HepG2 (cell line): ENCODE measurements at regions not wholly inside any gene's neighbourhood (a gene's known extent, or its start where the extent isn't known, plus 50 kb on each side); places are given as distances from the start of the nearest gene placed in this dataset.
A peak's percentile ranks its signal among the peaks of the same experiment; 100 is the strongest.

Experiments
- EP300 ChIP-seq, 3 experiments: sonication (generic) in 1 of 3; formaldehyde crosslinking in 1 of 3; IDR thresholded peaks; 2 replicates each; pipeline versions ENCODE4 v1.5.1 to v1.6.1; 2011 to 2020; ENCODE audit warnings: low read depth in 2 of 3, low read length in 2 of 3, borderline replicate concordance in 1 of 3, improper control_type of control experiment in 1 of 3, mild to moderate bottlenecking in 1 of 3, missing genetic modification reagents in 1 of 3, moderate library complexity in 1 of 3
- FOXA1 ChIP-seq, 2 experiments: fragments of 450-650 bp in 1 of 2; sonication (generic) in 1 of 2; formaldehyde crosslinking in 1 of 2; IDR thresholded peaks; 2 replicates each; pipeline versions ENCODE4 v1.4.0 to v1.6.1; 2016 to 2020; ENCODE audit warnings: missing genetic modification reagents in 1 of 2
- FOXO1 ChIP-seq: sonication (generic); formaldehyde crosslinking; IDR thresholded peaks from 2 replicates; pipeline ENCODE4 v1.4.0; 2020; ENCODE audit warnings: missing genetic modification reagents
- KAT8 ChIP-seq: IDR thresholded peaks from 2 replicates; pipeline ENCODE4 v1.6.1; 2016; ENCODE audit warnings: missing genetic modification reagents, missing compliant biosample characterization
- MAFG ChIP-seq: sonication (generic); formaldehyde crosslinking; IDR thresholded peaks from 2 replicates; pipeline ENCODE4 v1.5.1; 2020; ENCODE audit warnings: mild to moderate bottlenecking, missing genetic modification reagents
- MED1 ChIP-seq: sonication (generic); formaldehyde crosslinking; IDR thresholded peaks from 2 replicates; pipeline ENCODE4 v1.4.0; 2020; ENCODE audit warnings: missing genetic modification reagents
- NFAT5 ChIP-seq: sonication (generic); formaldehyde crosslinking; IDR thresholded peaks from 2 replicates; pipeline ENCODE4 v1.4.0; 2020; ENCODE audit warnings: missing genetic modification reagents
- NFE2 ChIP-seq: sonication (generic); formaldehyde crosslinking; IDR thresholded peaks from 2 replicates; pipeline ENCODE4 v1.4.0; 2020; ENCODE audit warnings: missing genetic modification reagents
- NFE2L2 ChIP-seq: fragments of 150-350 bp; IDR thresholded peaks from 2 replicates; pipeline ENCODE4 v1.6.1; 2014; ENCODE audit warnings: low read length
- SAP130 ChIP-seq: IDR thresholded peaks from 2 replicates; pipeline ENCODE4 v1.6.1; 2016; ENCODE audit warnings: low read depth
- SMARCE1 ChIP-seq: fragments of 450-650 bp; IDR thresholded peaks from 2 replicates; pipeline ENCODE4 v1.6.1; 2017; ENCODE audit warnings: borderline replicate concordance
- ZNF761 ChIP-seq: sonication (generic); formaldehyde crosslinking; conservative IDR thresholded peaks from 2 replicates; pipeline ENCODE4 v1.4.0; 2020; ENCODE audit warnings: mild to moderate bottlenecking, missing genetic modification reagents
- ZNF775 ChIP-seq: sonication (generic); formaldehyde crosslinking; IDR thresholded peaks from 2 replicates; pipeline ENCODE4 v1.4.0; 2020; ENCODE audit warnings: missing genetic modification reagents, mild to moderate bottlenecking, moderate library complexity, borderline replicate concordance
- TF ChIP-seq, protein P1 (sequence below): sonication (generic); formaldehyde crosslinking; IDR thresholded peaks from 2 replicates; pipeline ENCODE4 v1.5.0; 2020; ENCODE audit warnings: missing genetic modification reagents
- TF ChIP-seq, protein P2 (sequence below): sonication (generic); IDR thresholded peaks from 2 replicates; pipeline ENCODE4 v1.6.1; 2016; ENCODE audit warnings: low read depth, borderline replicate concordance
- TF ChIP-seq, protein P3 (sequence below): IDR thresholded peaks from 2 replicates; pipeline ENCODE4 v1.6.1; 2016; ENCODE audit warnings: low read depth
- TF ChIP-seq, protein P4 (sequence below): sonication (generic); formaldehyde crosslinking; IDR thresholded peaks from 2 replicates; pipeline ENCODE4 v1.5.1; 2020; ENCODE audit warnings: mild to moderate bottlenecking, moderate library complexity, missing genetic modification reagents

- TF ChIP-seq, protein P1, sequence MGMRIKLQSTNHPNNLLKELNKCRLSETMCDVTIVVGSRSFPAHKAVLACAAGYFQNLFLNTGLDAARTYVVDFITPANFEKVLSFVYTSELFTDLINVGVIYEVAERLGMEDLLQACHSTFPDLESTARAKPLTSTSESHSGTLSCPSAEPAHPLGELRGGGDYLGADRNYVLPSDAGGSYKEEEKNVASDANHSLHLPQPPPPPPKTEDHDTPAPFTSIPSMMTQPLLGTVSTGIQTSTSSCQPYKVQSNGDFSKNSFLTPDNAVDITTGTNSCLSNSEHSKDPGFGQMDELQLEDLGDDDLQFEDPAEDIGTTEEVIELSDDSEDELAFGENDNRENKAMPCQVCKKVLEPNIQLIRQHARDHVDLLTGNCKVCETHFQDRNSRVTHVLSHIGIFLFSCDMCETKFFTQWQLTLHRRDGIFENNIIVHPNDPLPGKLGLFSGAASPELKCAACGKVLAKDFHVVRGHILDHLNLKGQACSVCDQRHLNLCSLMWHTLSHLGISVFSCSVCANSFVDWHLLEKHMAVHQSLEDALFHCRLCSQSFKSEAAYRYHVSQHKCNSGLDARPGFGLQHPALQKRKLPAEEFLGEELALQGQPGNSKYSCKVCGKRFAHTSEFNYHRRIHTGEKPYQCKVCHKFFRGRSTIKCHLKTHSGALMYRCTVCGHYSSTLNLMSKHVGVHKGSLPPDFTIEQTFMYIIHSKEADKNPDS: no peak
- TF ChIP-seq NFE2L2: peak; percentile 93
- TF ChIP-seq MAFG (CRISPR knock-in tag): peak; percentile 70; the same call in 1 of the 2 replicates
- TF ChIP-seq ZNF775 (CRISPR knock-in tag): no peak
- 0 out of 2 replicates have a peak, but pooled peaks have one; percentile 38 for TF ChIP-seq MED1 (CRISPR knock-in tag)
- TF ChIP-seq KAT8 (CRISPR knock-in tag): peak; percentile 50; the same call in 1 of the 2 replicates
- no peak for TF ChIP-seq NFAT5 (CRISPR knock-in tag)
- TF ChIP-seq ZNF761 (CRISPR knock-in tag): no peak
- TF ChIP-seq, protein P2, sequence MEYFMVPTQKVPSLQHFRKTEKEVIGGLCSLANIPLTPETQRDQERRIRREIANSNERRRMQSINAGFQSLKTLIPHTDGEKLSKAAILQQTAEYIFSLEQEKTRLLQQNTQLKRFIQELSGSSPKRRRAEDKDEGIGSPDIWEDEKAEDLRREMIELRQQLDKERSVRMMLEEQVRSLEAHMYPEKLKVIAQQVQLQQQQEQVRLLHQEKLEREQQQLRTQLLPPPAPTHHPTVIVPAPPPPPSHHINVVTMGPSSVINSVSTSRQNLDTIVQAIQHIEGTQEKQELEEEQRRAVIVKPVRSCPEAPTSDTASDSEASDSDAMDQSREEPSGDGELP: no peak
- TF ChIP-seq FOXO1 (CRISPR knock-in tag): peak; percentile 19; the same call in 1 of the 2 replicates
- TF ChIP-seq SAP130 (CRISPR knock-in tag): peak; percentile 27; the same call in 1 of the 2 replicates
- TF ChIP-seq FOXA1 (IDR thresholded peaks at IDR 0.05): no peak
- peak; percentile 79 for TF ChIP-seq FOXA1 (CRISPR knock-in tag; IDR thresholded peaks at IDR 0.05)
- TF ChIP-seq, protein P3, sequence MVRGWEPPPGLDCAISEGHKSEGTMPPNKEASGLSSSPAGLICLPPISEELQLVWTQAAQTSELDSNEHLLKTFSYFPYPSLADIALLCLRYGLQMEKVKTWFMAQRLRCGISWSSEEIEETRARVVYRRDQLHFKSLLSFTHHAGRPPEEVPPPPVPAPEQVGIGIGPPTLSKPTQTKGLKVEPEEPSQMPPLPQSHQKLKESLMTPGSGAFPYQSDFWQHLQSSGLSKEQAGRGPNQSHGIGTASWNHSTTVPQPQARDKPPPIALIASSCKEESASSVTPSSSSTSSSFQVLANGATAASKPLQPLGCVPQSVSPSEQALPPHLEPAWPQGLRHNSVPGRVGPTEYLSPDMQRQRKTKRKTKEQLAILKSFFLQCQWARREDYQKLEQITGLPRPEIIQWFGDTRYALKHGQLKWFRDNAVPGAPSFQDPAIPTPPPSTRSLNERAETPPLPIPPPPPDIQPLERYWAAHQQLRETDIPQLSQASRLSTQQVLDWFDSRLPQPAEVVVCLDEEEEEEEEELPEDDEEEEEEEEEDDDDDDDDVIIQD: peak; percentile 48; the same call in 1 of the 2 replicates
- TF ChIP-seq NFE2 (CRISPR knock-in tag): peak; percentile 82
- TF ChIP-seq EP300 (IDR thresholded peaks at IDR 0.05; ENCODE audit: low read depth in 2 of 2, low read length in 2 of 2): no peak; a peak in 1 of 4 replicates
- TF ChIP-seq EP300 (CRISPR knock-in tag; IDR thresholded peaks at IDR 0.05; ENCODE audit: borderline replicate concordance): peak; percentile 28; the same call in 1 of the 2 replicates
- TF ChIP-seq, protein P4, sequence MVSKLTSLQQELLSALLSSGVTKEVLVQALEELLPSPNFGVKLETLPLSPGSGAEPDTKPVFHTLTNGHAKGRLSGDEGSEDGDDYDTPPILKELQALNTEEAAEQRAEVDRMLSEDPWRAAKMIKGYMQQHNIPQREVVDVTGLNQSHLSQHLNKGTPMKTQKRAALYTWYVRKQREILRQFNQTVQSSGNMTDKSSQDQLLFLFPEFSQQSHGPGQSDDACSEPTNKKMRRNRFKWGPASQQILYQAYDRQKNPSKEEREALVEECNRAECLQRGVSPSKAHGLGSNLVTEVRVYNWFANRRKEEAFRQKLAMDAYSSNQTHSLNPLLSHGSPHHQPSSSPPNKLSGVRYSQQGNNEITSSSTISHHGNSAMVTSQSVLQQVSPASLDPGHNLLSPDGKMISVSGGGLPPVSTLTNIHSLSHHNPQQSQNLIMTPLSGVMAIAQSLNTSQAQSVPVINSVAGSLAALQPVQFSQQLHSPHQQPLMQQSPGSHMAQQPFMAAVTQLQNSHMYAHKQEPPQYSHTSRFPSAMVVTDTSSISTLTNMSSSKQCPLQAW (CRISPR knock-in tag): no peak
- TF ChIP-seq SMARCE1: no peak
Observed at GRCh38 chr9:26746357-26747072, 146.1 kb downstream of the CAAP1 start (continued).
